Left ventricle myocardium inferior (tissue), 1 donor: ENCODE measurements at regions not wholly inside any gene's neighbourhood (a gene's known extent, or its start where the extent isn't known, plus 50 kb on each side); places are given as distances from the start of the nearest gene placed in this dataset.

Experiments
- DNase-seq: peaks from one replicate; pipeline ENCODE4 v3.0.0-alpha.2; 2020
- H3K27ac ChIP-seq: fragments of 200-600 bp; replicated peaks from 2 replicates; pipeline ENCODE4 v1.8.0; 2021
- H3K27me3 ChIP-seq: fragments of 200-600 bp; 2 replicates; pipeline ENCODE4 v1.8.0; 2021; ENCODE audit warnings: low read depth
- H3K36me3 ChIP-seq: fragments of 200-600 bp; 2 replicates; pipeline ENCODE4 v1.8.0; 2021
- H3K4me1 ChIP-seq: fragments of 200-600 bp; 2 replicates; pipeline ENCODE4 v1.8.0; 2021
- H3K4me3 ChIP-seq: fragments of 200-600 bp; 2 replicates; pipeline ENCODE4 v1.8.0; 2021; ENCODE audit warnings: mild to moderate bottlenecking, moderate library complexity
- H3K9me3 ChIP-seq: fragments of 200-600 bp; replicated peaks from 2 replicates; pipeline ENCODE4 v1.8.0; 2021
- intact Hi-C: fragments of 100-400 bp; cut with micrococcal nuclease; formaldehyde crosslinking; loops from one replicate; pipeline ENCODE4 v1.11.0; 2022
- TF ChIP-seq, protein P1 (sequence below): fragments of 200-600 bp; IDR thresholded peaks from 2 replicates; pipeline ENCODE4 v1.8.0; 2021; ENCODE audit warnings: antibody characterized with exemption, mild to moderate bottlenecking, borderline replicate concordance
- donor health status: DM: no; HTN: yes; CAD: no; lungs with severe emphysema.

DNA sequence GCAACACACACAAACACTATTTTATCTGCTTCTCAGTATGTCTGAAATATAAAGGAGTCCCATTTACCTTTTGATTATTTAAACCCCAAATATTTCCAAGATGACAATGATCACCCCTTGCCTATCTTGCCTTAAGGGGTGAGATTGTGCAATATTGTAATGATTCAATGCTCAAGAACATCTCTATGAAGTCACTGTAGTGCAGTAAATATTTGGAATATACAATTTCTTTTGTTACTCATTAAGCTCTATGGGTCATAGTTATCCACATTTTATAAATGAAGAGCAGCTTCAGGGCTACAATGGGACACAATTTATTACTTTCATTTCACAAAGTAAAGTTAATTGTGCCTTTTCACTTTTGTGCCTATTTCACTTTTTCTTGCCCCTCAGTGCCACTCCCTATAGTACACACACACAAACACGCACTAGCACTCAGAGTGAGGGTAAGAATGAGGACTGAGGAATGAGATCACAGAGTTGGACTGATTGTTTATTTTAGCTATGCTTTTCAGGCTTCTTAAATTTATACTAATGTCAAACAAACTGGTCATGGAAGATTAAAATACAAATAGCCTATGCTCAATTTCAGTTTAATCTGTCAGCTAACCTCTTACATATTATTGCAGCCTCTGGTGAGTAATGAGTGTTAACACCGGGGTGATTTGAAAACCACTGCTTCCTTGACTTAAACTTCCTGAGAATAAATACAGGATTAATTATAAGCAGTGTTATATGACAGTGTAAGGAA is 521.0 kb upstream of the B3GALT2 start:
- intact Hi-C loops: no loop called here
- H3K27ac ChIP-seq: no peak overlapping the region
- H3K9me3 ChIP-seq: no peaks in the 10 kb centered on the region
- H3K4me3 ChIP-seq: no peak overlapping the region
- TF ChIP-seq, protein P1, sequence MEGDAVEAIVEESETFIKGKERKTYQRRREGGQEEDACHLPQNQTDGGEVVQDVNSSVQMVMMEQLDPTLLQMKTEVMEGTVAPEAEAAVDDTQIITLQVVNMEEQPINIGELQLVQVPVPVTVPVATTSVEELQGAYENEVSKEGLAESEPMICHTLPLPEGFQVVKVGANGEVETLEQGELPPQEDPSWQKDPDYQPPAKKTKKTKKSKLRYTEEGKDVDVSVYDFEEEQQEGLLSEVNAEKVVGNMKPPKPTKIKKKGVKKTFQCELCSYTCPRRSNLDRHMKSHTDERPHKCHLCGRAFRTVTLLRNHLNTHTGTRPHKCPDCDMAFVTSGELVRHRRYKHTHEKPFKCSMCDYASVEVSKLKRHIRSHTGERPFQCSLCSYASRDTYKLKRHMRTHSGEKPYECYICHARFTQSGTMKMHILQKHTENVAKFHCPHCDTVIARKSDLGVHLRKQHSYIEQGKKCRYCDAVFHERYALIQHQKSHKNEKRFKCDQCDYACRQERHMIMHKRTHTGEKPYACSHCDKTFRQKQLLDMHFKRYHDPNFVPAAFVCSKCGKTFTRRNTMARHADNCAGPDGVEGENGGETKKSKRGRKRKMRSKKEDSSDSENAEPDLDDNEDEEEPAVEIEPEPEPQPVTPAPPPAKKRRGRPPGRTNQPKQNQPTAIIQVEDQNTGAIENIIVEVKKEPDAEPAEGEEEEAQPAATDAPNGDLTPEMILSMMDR: no peak
- H3K27me3 ChIP-seq: no peaks in the 10 kb centered on the region
- DNase-seq: no peak
- peaks cover 4% of the 10 kb centered on the region for H3K4me1 ChIP-seq
- no peaks in the 10 kb centered on the region for H3K36me3 ChIP-seq

DNA sequence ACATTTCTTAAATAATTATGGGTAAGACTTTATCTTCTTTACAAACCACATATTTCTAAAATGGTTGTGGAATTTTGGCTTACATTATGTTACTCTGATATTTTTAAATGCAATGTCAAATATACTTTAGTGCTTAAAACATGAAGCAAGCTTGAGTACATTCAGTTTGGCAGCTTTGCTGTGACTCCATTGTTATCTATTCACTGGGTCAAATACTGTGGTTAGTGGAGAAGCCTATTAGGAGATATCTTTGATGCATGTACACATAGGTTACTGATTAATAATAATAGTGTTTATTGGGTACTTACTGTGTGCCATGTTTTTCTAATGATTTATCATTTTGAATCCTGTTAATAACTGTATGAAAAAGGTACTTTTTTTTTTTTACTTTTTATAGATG is 520.4 kb upstream of the B3GALT2 start:
- DNase-seq: no peak
- Histone ChIP-seq H3K9me3 (no peaks in the 10 kb centered on the region), H3K27ac (no peak overlapping the region), H3K36me3 (no peaks in the 10 kb centered on the region), H3K4me3 (no peak overlapping the region), H3K27me3 (no peaks in the 10 kb centered on the region), H3K4me1 (peaks cover 4% of the 10 kb centered on the region)
- TF ChIP-seq, protein P1: no peak
- intact Hi-C loops: no loop called here

DNA sequence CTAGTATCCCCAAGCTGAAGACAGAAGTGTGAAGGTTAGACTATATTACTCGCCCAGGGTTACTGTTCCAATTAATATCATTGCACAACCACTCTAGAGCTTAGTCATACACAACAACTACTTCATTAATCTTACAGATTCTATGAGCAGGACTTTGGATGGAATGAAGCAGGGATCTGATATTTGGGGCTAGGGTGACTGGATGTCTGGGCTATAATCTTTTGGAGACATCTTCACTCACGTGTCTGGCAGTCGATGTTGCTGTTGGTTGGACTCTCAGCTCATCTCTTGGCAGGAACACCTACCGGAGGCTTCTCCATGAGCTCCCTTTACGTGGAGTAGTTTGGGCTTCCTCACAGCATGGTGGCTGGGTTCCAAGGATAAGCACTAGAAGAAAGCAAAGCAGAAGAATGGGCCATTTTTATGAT is 519.2 kb upstream of the B3GALT2 start:
- TF ChIP-seq, protein P1: no peak
- no peaks in the 10 kb centered on the region for H3K36me3 ChIP-seq
- H3K4me1 ChIP-seq: peaks cover 4% of the 10 kb centered on the region
- intact Hi-C loops: no loop called here
- H3K27me3 ChIP-seq: no peaks in the 10 kb centered on the region
- H3K27ac ChIP-seq: no peak overlapping the region
- H3K4me3 ChIP-seq: no peak overlapping the region
- DNase-seq: no peak
- no peaks in the 10 kb centered on the region for H3K9me3 ChIP-seq

DNA sequence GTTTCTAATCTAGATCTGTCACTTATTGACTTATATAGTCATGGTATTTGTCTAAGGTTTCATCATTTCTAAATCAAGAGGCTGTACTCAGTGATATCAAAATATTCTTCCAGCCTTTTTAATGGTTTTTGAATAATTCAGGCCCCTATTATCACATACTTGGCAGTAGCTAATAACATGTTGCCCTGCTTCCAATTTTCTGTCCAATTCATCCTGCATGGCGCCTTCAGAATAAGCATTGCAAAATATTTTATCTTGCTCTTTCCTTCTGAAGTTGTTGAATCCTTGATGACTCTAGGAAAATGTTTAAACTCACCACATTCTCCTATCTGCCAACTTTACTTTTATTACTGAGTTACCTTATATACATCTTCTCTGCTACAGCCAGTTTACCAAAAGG is 517.2 kb upstream of the B3GALT2 start:
- H3K27ac ChIP-seq: no peak overlapping the region
- TF ChIP-seq, protein P1: no peak
- intact Hi-C loops: no loop called here
- no peaks in the 10 kb centered on the region for H3K27me3 ChIP-seq
- no peak for DNase-seq
- H3K9me3 ChIP-seq: no peaks in the 10 kb centered on the region
- H3K36me3 ChIP-seq: no peaks in the 10 kb centered on the region
- H3K4me3 ChIP-seq: no peak overlapping the region
- peaks cover 4% of the 10 kb centered on the region for H3K4me1 ChIP-seq

DNA sequence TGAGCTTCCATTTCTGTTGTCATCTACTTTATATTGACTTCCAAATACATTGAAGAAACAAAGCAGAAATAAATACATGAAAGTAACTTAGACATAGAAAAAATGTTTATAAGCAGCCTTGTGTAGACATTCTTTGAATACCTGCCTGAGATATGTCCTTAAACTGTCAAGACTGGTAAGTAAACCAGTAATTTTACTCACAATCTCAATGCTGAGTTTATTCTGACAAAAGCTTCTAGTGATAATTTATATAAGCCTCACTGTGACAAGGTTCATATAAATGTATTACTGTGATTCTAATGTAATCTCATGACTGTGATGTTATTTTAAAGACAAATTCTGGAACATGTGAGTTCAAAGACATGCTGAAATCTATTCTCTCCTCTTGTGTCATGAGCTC is 516.7 kb upstream of the B3GALT2 start:
- TF ChIP-seq, protein P1: no peak
- no peaks in the 10 kb centered on the region for H3K9me3 ChIP-seq
- intact Hi-C loops: no loop called here

More for the DNA sequence above, 516.7 kb upstream of the B3GALT2 start:
- DNase-seq: no peak
- H3K4me3 ChIP-seq: no peak overlapping the region
- H3K27me3 ChIP-seq: no peaks in the 10 kb centered on the region
- no peak overlapping the region for H3K27ac ChIP-seq
- peaks cover 4% of the 10 kb centered on the region for H3K4me1 ChIP-seq
- no peaks in the 10 kb centered on the region for H3K36me3 ChIP-seq
